Activated CD4-positive, alpha-beta T cell treated with anti-CD3 and anti-CD28 coated beads, Interleukin-2, Interleukin-6, amounts not matched to agents 100 ng/mL and 50 ng/mL, durations not matched to agents 16 hours and 8 hours (primary cell): ENCODE measurements at regions not wholly inside any gene's neighbourhood (a gene's known extent, or its start where the extent isn't known, plus 50 kb on each side); places are given as distances from the start of the nearest gene placed in this dataset.
"Not testable (repeated sequence)": the region's sequence is repeated elsewhere in the genome, so short reads cannot be mapped to it uniquely, and the experiment has no call there.

Experiments used
- DNase-seq: peaks from one replicate; pipeline ENCODE4 v3.0.0-alpha.2; 2020

DNA sequence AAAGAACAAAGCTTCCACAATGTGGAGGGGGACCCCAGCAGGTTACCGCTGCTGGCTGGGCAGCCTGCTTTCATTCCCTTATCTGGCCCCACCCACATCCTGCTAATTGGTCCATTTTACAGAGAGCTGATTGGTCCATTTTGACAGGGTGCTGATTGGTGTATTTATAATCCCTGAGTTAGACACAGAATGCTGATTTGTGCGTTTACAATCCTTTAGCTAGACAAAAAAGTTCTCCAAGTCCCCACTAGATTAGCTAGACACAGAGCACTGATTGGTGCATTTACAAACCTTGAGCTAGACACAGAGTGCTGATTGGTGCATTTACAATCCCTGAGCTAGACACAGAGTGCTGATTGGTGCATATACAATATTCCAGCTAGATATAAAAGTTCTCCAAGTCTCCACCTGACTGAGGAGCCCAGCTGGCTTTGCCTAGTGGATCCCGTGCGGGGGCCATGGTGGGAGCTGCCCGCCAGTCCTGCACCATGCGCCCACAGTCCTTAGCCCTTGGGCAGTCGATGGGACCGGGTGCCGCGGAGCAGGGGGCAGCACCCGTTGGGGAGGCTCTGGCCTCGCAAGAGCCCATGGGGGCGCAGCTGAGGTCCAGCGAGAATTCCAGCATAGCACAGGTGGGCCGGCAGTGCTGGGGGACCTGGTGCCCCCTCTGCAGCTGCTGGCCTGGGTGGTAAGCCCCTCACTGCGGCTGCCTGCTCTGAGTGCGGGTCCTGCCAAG is 88.8 kb upstream of the MYLIP start:
- DNase-seq, result not testable (repeated sequence)

DNA sequence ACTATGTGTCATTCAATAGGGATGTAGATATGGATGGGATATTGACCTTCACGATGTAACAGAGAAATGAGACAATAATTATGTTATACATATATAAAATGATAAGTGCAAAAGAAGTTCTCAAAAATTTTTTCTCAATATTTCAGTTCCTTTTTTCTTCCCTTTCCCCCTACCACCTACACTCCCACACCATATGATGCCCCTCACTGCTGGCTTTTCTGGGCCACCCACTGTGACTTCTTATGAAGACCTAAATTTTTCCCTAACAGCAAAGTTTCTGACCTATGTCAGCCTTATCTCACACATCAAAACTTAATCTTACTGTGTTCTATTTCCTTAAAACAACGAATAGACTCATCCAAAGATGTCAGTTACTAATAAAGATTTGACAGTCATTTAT is 89.9 kb upstream of the MYLIP start:
- no peak for DNase-seq

- no peak for DNase-seq
Observed at GRCh38 chr6:16035488-16036080, 93.3 kb upstream of the MYLIP start.

GRCh38 chr6:16033214-16033613 is 95.7 kb upstream of the MYLIP start:
- no peak for DNase-seq

GRCh38 chr6:16031278-16031981 is 97.5 kb upstream of the MYLIP start:
- no peak for DNase-seq

- DNase-seq, result no peak
Observed at GRCh38 chr6:16028966-16029365, 99.9 kb upstream of the MYLIP start.

GRCh38 chr6:16020259-16020658 is 108.6 kb upstream of the MYLIP start:
- DNase-seq, result no peak

DNA sequence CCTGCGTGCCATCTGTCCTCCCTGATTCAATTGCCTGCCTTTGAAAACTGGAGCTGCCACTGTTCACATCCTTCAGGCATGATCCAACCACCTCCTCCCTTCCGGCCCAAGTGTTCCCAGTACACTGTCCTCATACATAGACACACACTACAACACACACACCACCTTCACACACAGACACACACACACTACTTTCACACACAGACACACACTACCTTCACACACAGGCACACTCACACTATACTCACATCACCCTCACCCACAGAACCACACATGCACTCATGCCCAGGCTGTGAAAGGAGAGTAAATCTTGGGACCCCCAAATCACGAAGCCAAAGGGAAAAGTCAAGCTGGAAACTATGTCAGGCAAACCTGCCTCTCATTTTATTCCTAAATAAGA is 109.4 kb upstream of the MYLIP start:
- DNase-seq, result no peak

DNA sequence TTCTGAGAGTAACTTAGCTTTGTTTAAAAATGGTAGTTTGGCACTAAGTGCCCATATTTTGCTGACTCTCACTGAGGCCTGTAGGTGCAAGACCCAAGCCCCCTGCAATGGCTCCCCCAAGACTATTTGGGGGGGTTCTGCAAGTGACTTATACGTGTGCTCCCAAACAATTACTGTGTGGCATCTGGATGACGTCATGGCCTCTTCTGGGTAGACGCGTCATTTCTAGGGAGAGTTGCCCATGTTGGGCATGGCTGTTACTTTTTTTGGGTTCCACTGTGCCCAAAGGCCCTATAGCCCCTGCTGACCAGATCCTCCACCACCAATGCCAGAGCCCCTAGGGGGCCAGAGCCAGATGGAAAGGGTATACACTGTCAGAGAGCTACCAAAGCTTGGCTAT is 110.3 kb upstream of the MYLIP start:
- no peak for DNase-seq

DNA sequence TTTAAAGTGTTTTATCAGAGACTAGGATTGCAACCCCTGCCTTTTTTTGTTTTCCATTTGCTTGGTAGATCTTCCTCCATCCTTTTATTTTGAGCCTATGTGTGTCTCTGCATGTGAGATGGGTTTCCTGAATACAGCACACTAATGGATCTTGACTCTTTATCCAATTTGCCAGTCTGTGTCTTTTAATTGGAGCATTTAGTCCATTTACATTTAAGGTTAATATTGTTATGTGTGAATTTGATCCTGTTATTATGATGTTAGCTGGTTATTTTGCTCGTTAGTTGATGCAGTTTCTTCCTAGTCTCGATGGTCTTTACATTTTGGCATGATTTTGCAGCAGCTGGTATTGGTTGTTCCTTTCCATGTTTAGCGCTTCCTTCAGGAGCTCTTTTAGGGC is 114.6 kb upstream of the MYLIP start:
- DNase-seq, result not testable (repeated sequence)

DNA sequence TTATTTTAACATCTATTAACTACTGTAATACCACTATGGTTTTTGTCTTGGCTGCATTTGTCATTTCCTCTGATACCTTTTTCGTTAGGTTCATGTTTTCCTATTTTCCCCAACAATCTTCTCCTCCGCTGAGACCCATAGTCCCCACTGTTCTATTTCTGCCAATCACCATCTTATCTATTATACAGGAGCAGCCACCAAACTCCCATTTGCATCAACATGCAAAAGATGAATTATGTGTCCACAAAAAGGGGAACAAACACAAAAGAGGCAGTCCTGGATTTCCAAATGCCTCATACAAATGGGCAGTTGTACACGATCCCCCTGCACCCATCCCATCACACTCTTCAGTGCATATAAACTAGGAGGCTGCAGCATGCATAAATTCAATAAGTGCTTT is 121.7 kb upstream of the MYLIP start:
- DNase-seq, result no peak

DNA sequence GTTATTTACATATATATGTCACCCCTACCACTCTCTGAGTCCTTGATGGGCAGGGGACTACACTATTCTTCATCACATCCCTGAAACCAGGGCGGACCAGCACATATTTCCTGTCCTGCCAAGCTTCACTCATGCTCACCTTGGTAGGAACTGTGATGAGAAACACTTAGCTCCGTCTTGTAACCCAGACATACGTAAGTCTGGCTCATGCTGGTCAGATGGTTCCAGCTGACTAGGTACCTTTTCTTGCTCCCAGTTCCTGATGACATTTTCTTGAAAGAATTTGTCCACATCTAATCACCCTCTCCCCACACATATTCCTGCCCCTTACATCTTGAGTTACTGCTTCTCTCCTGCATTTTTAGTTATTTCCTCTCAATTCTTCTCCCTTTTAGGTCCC is 122.2 kb upstream of the MYLIP start:
- no peak for DNase-seq

- no peak for DNase-seq
Observed at GRCh38 chr6:16004934-16005679, 123.8 kb upstream of the MYLIP start.

- DNase-seq, result no peak
Observed at GRCh38 chr6:16003197-16003491, 125.7 kb upstream of the MYLIP start.

- no peak for DNase-seq
Observed at GRCh38 chr6:16002332-16003196, 126.3 kb upstream of the MYLIP start.

DNA sequence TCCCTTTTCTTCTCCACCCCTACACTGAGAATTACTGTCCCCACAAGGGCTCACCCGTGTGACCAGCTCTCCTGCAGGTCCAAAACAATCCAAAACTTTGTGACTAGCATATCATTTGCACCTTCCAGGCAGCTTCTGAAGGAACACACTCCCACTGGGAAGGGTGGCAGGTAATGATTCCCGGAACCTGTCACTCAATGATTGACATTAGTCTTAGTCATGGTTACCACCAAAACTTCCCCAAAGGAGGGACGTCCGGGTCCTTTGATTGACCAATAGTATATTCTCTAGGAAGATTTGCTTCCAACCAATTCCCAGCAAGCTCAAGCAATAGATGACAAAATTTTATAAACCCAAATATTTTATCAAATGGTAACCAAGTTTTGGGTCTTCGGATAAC is 127.7 kb upstream of the MYLIP start:
- no peak for DNase-seq

- no peak for DNase-seq
Observed at GRCh38 chr6:15999201-15999600, 129.7 kb upstream of the MYLIP start.

DNA sequence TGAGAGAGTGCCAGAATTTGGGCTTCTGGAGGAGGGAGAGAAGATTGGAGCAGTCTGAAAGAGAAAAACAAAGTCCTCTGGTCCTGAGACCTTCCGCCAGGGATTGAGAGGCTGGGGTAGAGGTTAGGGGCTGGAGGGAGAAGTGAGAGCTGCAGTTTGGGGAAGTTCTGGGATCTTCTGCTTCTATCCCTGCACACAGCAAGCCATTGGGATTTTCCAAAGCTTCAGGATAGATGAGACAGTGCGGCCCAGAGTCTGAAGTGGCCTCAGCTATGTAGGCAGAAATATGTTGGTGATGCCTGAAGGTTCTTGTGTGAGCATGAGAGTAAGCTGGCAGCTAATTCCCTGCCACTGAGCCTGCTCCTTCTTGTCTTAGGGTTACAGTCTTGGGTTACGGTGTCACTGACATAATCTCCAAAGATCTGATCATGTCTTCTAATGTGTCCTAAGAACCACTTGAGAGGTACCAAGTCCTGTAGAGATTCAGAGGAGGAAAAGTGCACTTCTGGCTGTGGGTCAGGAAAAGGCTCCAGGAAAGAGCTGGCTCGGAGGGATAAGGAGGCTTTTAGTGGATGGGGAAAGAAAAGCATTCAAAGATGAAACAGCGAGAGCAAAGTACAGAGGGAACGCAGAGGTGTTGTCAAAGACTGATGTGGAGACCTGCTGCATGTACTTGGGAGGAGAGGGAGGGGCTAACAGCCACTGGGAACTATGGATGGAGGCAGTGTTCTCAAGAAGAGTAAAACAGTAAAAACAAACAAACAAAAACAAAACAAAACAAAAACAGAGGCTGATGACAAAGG is 131.1 kb upstream of the MYLIP start:
- DNase-seq, result no peak

GRCh38 chr6:15996030-15996429 is 132.9 kb upstream of the MYLIP start:
- DNase-seq, result no peak

DNA sequence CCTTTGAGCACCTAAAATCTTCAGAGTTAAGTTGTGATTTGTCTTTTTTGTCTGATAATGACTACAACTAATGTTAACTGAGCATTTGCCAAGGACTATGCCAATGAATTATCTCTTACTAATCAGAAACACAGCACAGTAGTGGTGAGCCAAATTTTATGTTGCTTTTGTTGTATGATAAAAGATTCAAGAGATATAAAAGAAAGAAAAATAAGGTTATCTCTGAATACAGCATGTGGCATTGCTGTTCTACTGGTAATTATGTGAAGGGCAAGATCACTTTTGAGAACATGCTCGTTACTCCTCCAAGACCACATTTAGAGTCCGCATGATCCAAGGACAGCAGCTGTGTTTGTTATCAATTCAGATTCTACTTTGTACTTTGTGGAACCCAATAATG is 133.4 kb upstream of the MYLIP start:
- no peak for DNase-seq

GRCh38 chr6:15994814-15995459 is 133.9 kb upstream of the MYLIP start:
- DNase-seq, result no peak
